GM12878 (cell line): ENCODE measurements at regions not wholly inside any gene's neighbourhood (a gene's known extent, or its start where the extent isn't known, plus 50 kb on each side); places are given as distances from the start of the nearest gene placed in this dataset.

ENCODE experiments used
- BMI1 ChIP-seq: fragments of 450-650 bp; IDR thresholded peaks from 2 replicates; pipeline ENCODE4 v1.6.1; 2016; ENCODE audit warnings: mild to moderate bottlenecking, moderate library complexity, borderline replicate concordance
- FOS ChIP-seq: IDR thresholded peaks from 3 replicates; pipeline ENCODE4 v1.6.1; 2011; ENCODE audit warnings: borderline replicate concordance; ENCODE audit not compliant: insufficient read length; ENCODE audit errors: extremely low read depth
- GABPA ChIP-seq: IDR thresholded peaks from 2 replicates; pipeline ENCODE4 v1.6.1; 2014; ENCODE audit warnings: antibody characterized with exemption, low read depth, mild to moderate bottlenecking, inconsistent platforms
- PML ChIP-seq: IDR thresholded peaks from 2 replicates; pipeline ENCODE4 v1.6.1; 2012; ENCODE audit warnings: low read length, inconsistent platforms
- POLR2A ChIP-seq: IDR thresholded peaks from 2 replicates; pipeline ENCODE4 v1.6.1; 2011; ENCODE audit warnings: low read depth, mild to moderate bottlenecking, low read length
- POLR2AphosphoS5 ChIP-seq: IDR thresholded peaks from 2 replicates; pipeline ENCODE4 v1.6.1; 2011; ENCODE audit warnings: mild to moderate bottlenecking, low read length, inconsistent platforms
- RCOR1 ChIP-seq: conservative IDR thresholded peaks from 2 replicates; pipeline ENCODE4 v1.6.1; 2012; ENCODE audit warnings: low read depth, low read length, improper control_type of control experiment
- RFX5 ChIP-seq: IDR thresholded peaks from 2 replicates; pipeline ENCODE4 v1.6.1; 2011; ENCODE audit warnings: low read depth, low read length, improper control_type of control experiment
- SRF ChIP-seq, 2 experiments: IDR thresholded peaks; 2 replicates each; pipeline ENCODE4 v1.6.1; 2011; ENCODE audit warnings: low read depth in 2 of 2, low read length in 2 of 2, mild to moderate bottlenecking in 1 of 2, moderate library complexity in 1 of 2
- ZNF24 ChIP-seq: fragments of 450-650 bp; IDR thresholded peaks from 2 replicates; pipeline ENCODE4 v1.6.1; 2017; ENCODE audit warnings: antibody characterized with exemption, mild to moderate bottlenecking
- TF ChIP-seq, protein P1 (sequence below): fragments of 150-350 bp; IDR thresholded peaks from 2 replicates; pipeline ENCODE4 v1.6.1; 2016; ENCODE audit warnings: low read depth, low read length
- TF ChIP-seq, protein P2 (sequence below): IDR thresholded peaks from 2 replicates; pipeline ENCODE4 v1.6.1; 2012; ENCODE audit warnings: low read length, inconsistent platforms
- TF ChIP-seq, protein P3 (sequence below): fragments of 450-650 bp; IDR thresholded peaks from 2 replicates; pipeline ENCODE4 v1.6.1; 2016; ENCODE audit warnings: mild to moderate bottlenecking

DNA sequence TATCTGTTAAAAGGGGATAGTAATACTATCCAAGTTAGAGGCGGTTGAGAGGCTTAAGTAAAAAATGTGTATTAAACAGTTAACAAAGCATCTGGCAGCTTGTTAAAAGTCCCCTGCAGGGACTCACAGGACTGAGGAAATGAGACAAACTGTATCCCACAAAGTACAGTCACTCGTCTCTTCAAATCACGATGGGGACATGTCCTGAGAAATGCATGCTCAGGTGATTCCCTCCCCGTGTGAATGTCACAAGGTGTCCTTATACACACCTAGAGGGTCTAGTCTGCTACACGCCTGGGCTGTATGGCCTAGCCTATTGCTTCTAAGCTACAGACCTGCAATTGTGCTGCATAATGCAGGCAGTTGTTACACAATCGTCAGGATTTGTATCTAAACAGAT, 237.0 kb downstream of the IRX2 start:
- TF ChIP-seq POLR2AphosphoS5 (no peak), PML (no peak), GABPA (no peak), RCOR1 (no peak), FOS (no peak), RFX5 (no peak), SRF (IDR thresholded peaks at IDR 0.05; ENCODE audit: low read depth in 2 of 2, low read length in 2 of 2) (no peak), ZNF24 (no peak), POLR2A (no peak), BMI1 (no peak)
- TF ChIP-seq, protein P1, sequence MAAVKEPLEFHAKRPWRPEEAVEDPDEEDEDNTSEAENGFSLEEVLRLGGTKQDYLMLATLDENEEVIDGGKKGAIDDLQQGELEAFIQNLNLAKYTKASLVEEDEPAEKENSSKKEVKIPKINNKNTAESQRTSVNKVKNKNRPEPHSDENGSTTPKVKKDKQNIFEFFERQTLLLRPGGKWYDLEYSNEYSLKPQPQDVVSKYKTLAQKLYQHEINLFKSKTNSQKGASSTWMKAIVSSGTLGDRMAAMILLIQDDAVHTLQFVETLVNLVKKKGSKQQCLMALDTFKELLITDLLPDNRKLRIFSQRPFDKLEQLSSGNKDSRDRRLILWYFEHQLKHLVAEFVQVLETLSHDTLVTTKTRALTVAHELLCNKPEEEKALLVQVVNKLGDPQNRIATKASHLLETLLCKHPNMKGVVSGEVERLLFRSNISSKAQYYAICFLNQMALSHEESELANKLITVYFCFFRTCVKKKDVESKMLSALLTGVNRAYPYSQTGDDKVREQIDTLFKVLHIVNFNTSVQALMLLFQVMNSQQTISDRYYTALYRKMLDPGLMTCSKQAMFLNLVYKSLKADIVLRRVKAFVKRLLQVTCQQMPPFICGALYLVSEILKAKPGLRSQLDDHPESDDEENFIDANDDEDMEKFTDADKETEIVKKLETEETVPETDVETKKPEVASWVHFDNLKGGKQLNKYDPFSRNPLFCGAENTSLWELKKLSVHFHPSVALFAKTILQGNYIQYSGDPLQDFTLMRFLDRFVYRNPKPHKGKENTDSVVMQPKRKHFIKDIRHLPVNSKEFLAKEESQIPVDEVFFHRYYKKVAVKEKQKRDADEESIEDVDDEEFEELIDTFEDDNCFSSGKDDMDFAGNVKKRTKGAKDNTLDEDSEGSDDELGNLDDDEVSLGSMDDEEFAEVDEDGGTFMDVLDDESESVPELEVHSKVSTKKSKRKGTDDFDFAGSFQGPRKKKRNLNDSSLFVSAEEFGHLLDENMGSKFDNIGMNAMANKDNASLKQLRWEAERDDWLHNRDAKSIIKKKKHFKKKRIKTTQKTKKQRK, result no peak
- TF ChIP-seq, protein P2, sequence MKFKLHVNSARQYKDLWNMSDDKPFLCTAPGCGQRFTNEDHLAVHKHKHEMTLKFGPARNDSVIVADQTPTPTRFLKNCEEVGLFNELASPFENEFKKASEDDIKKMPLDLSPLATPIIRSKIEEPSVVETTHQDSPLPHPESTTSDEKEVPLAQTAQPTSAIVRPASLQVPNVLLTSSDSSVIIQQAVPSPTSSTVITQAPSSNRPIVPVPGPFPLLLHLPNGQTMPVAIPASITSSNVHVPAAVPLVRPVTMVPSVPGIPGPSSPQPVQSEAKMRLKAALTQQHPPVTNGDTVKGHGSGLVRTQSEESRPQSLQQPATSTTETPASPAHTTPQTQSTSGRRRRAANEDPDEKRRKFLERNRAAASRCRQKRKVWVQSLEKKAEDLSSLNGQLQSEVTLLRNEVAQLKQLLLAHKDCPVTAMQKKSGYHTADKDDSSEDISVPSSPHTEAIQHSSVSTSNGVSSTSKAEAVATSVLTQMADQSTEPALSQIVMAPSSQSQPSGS, result no peak
- TF ChIP-seq, protein P3, sequence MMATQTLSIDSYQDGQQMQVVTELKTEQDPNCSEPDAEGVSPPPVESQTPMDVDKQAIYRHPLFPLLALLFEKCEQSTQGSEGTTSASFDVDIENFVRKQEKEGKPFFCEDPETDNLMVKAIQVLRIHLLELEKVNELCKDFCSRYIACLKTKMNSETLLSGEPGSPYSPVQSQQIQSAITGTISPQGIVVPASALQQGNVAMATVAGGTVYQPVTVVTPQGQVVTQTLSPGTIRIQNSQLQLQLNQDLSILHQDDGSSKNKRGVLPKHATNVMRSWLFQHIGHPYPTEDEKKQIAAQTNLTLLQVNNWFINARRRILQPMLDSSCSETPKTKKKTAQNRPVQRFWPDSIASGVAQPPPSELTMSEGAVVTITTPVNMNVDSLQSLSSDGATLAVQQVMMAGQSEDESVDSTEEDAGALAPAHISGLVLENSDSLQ, result no peak
